Endothelial cell of umbilical vein (primary cell): ENCODE measurements at regions not wholly inside any gene's neighbourhood (a gene's known extent, or its start where the extent isn't known, plus 50 kb on each side); places are given as distances from the start of the nearest gene placed in this dataset.

Experiments used
- BruUV-seq: library from RNA; stranded (reverse); fragments of 400-500 nt; replicated peaks from 2 replicates; lab custom pipeline; 2021; lab: Mats Ljungman, UMichigan
- CTCF ChIA-PET: fragments of 300-600, 350-600 bp; sonication (Branson Sonifier 250); formaldehyde crosslinking; loops from one replicate; lab custom pipeline; 2021; ENCODE audit warnings: antibody characterized with exemption, inconsistent platforms; lab: Charles Lee
- POLR2A ChIA-PET: fragments of 300-600, 350-600 bp; sonication (Branson Sonifier 250); formaldehyde crosslinking; loops from one replicate; lab custom pipeline; 2021; ENCODE audit warnings: antibody characterized with exemption, inconsistent platforms; lab: Charles Lee
- DNase-seq: peaks from one replicate; pipeline ENCODE4 v3.0.0-alpha.2; 2011; ENCODE audit warnings: low read depth, low spot score
- FAIRE-seq: peaks from 2 replicates; lab custom pipeline; 2011; peaks lifted over from hg19 to GRCh38; lab: Jason Lieb, UNC
- H2AFZ ChIP-seq: 2 replicates; pipeline ENCODE4 v1.6.0; 2012; ENCODE audit warnings: low read depth, low read length, control low read depth, inconsistent platforms
- H3K27ac ChIP-seq: 2 replicates; pipeline ENCODE4 v1.5.1; 2011; ENCODE audit warnings: low read depth, mild to moderate bottlenecking, control low read depth, low read length, moderate library complexity; ENCODE audit not compliant: insufficient read depth
- H3K27me3 ChIP-seq, 2 experiments: 2 replicates each; pipeline versions ENCODE4 v1.6.0 to v1.6.1; 2011; ENCODE audit warnings: low read length in 2 of 2, mixed read lengths in 1 of 2; ENCODE audit not compliant: control insufficient read depth in 2 of 2, insufficient read depth in 2 of 2
- H3K36me3 ChIP-seq, 2 experiments: 2 replicates in 1 of 2; 3 replicates in 1 of 2; pipeline ENCODE4 v1.5.1; 2011; ENCODE audit warnings: low read length in 2 of 2, mild to moderate bottlenecking in 1 of 2, moderate library complexity in 1 of 2; ENCODE audit not compliant: control insufficient read depth in 2 of 2, insufficient read depth in 2 of 2; ENCODE audit errors: extremely low read depth in 1 of 2
- H3K4me1 ChIP-seq: 3 replicates; pipeline ENCODE4 v1.5.1; 2011; ENCODE audit warnings: mild to moderate bottlenecking, low read length; ENCODE audit not compliant: control insufficient read depth, insufficient read depth; ENCODE audit errors: extremely low read depth
- H3K4me2 ChIP-seq: 2 replicates; pipeline ENCODE4 v1.6.1; 2011; ENCODE audit warnings: low read length, control low read depth, mixed read lengths; ENCODE audit not compliant: insufficient read depth
- H3K4me3 ChIP-seq, 3 experiments: fragments of 200-600 bp in 1 of 3; sonication (generic), shearing (Covaris generic) in 1 of 3; replicated peaks in 1 of 3; 2 replicates each; pipeline ENCODE4 v1.5.1; 2011 to 2016; ENCODE audit warnings: control low read depth in 3 of 3, low read length in 3 of 3, mild to moderate bottlenecking in 2 of 3, inconsistent platforms in 1 of 3, low read depth in 1 of 3, moderate library complexity in 1 of 3; ENCODE audit not compliant: insufficient read depth in 1 of 3
- H3K79me2 ChIP-seq: 2 replicates; pipeline ENCODE4 v1.6.0; 2012; ENCODE audit warnings: low read length, inconsistent platforms; ENCODE audit not compliant: control insufficient read depth, insufficient read depth
- H3K9ac ChIP-seq: replicated peaks from 2 replicates; pipeline ENCODE3; 2011; ENCODE audit warnings: low read length, control low read depth; ENCODE audit not compliant: insufficient read depth; ENCODE audit errors: extremely low read depth
- H3K9me1 ChIP-seq: replicated peaks from 3 replicates; pipeline ENCODE4 v1.6.0; 2011; ENCODE audit warnings: mild to moderate bottlenecking, low read length; ENCODE audit not compliant: control insufficient read depth, insufficient read depth; ENCODE audit errors: extremely low read depth
- H3K9me3 ChIP-seq: replicated peaks from 2 replicates; pipeline ENCODE4 v1.5.1; 2012; ENCODE audit warnings: low read length, inconsistent platforms; ENCODE audit not compliant: control insufficient read depth, insufficient read depth
- H4K20me1 ChIP-seq: replicated peaks from 2 replicates; pipeline ENCODE3; 2011; ENCODE audit warnings: mild to moderate bottlenecking, low read length; ENCODE audit not compliant: control insufficient read depth, insufficient read depth; ENCODE audit errors: extremely low read depth
- MYC ChIP-seq: IDR thresholded peaks from one replicate; pipeline ENCODE4 v1.6.1; 2011; ENCODE audit warnings: mild to moderate bottlenecking, low read depth, low read length
- POLR2A ChIP-seq: IDR thresholded peaks from 2 replicates; pipeline ENCODE4 v1.6.1; 2012; ENCODE audit warnings: low read depth, mild to moderate bottlenecking, control low read depth, low read length
- dilution Hi-C: fragments of 300-500 bp; cut with MboI; formaldehyde crosslinking; loops from one replicate; pipeline ENCODE4 v1.15.0; 2019; ENCODE audit warnings: low sequenced_read_pairs; ENCODE audit not compliant: extremely low pct_ligation_motif_present
- intact Hi-C: fragments of 100-400 bp; cut with micrococcal nuclease; formaldehyde crosslinking; loops from one replicate; pipeline ENCODE4 v1.10.0; 2022

GRCh38 chr10:118840776-118841468, 86.2 kb upstream of the CACUL1 start:
- H3K4me2 ChIP-seq: no peak overlapping the region
- no peaks in the 10 kb centered on the region for H3K79me2 ChIP-seq
- no peaks in the 10 kb centered on the region for H3K9me3 ChIP-seq
- H3K36me3 ChIP-seq: no peaks in the 10 kb centered on the region
- ChIA-PET POLR2A (no interaction called here), CTCF (no interaction called here)
- H3K4me3 ChIP-seq: no peak overlapping the region
- no TSS peak for BruUV-seq
- no peak overlapping the region for H3K27ac ChIP-seq
- H4K20me1 ChIP-seq: no peaks in the 10 kb centered on the region
- DNase-seq: no peak
- no peak overlapping the region for H3K9ac ChIP-seq
- H3K9me1 ChIP-seq: no peaks in the 10 kb centered on the region
- H3K27me3 ChIP-seq: no peaks in the 10 kb centered on the region
- dilution Hi-C loops: no loop called here
- intact Hi-C loops: no loop called here
- H2AFZ ChIP-seq: no peak overlapping the region
- FAIRE-seq: no peak
- no peaks in the 10 kb centered on the region for H3K4me1 ChIP-seq
- no peak for TF ChIP-seq POLR2A
- TF ChIP-seq MYC: no peak

GRCh38 chr10:118841881-118842605, 87.3 kb upstream of the CACUL1 start:
- no peak for TF ChIP-seq MYC
- TF ChIP-seq POLR2A: no peak
- Histone ChIP-seq H4K20me1 (no peaks in the 10 kb centered on the region), H3K4me3 (no peak overlapping the region), H3K4me1 (no peaks in the 10 kb centered on the region), H3K9me1 (no peaks in the 10 kb centered on the region), H3K27me3 (no peaks in the 10 kb centered on the region), H3K79me2 (no peaks in the 10 kb centered on the region), H3K9ac (no peak overlapping the region), H3K27ac (no peak overlapping the region), H3K9me3 (no peaks in the 10 kb centered on the region), H3K36me3 (no peaks in the 10 kb centered on the region), H2AFZ (no peak overlapping the region), H3K4me2 (no peak overlapping the region)
- dilution Hi-C loops (no loop called here), intact Hi-C loops (no loop called here)
- ChIA-PET CTCF (no interaction called here), POLR2A (no interaction called here)
- FAIRE-seq (no peak), DNase-seq (no peak)
- no TSS peak for BruUV-seq
